ENCODE measurements at regions not wholly inside any gene's neighbourhood (a gene's known extent, or its start where the extent isn't known, plus 50 kb on each side); places are given as distances from the start of the nearest gene placed in this dataset.
"Not testable (repeated sequence)": the region's sequence is repeated elsewhere in the genome, so short reads cannot be mapped to it uniquely, and the experiment has no call there.

DNA sequence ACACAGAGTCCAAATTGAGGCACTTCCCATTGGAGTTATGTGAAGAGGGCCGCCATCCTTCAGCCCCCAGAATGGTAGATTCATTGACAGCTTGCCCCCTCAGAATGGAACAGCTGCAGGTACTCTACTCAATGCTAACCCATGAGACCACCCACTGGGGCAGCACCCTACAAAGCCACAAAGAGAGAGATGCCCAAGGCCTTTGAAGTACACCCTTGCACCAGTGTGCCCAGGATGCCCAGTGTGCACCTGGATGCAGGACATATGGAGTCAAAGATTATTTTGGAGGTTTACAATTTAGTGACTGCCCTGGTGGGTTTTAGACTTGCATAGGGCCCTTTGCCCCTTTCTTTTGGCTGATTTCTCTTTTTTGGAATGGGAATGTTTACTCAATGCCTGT, 933.9 kb downstream of the SLC16A7 start:
- Histone ChIP-seq H3K36me3 (ENCODE audit: insufficient read depth, low read length) (no peaks in the 10 kb centered on the region), H3K4me1 (ENCODE audit: insufficient read depth, low read length) (no peaks in the 10 kb centered on the region), H3K9me3 (ENCODE audit: control insufficient read depth, insufficient read depth, low read length) (no peaks in the 10 kb centered on the region), H3K9ac (ENCODE audit: low read depth, low read length) (no peak overlapping the region)

DNA sequence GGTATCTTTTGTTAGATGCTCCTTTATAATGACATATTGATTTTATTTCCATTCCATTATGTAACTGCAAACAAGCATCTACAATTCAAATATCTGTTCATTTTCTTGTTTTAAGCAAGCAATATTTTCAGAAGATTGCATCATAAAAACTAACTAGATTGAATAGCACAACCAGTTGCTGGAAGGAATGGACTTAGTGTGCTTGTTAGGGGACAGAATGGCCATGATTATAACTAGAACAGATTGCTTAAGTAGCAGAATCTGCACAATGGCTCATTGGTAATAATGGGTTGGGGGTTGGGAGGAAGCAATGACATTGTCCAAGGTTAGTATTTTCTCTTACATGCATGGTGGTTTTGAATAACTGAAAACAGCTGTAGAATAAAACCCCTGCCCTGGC, 939.5 kb downstream of the SLC16A7 start:
- Histone ChIP-seq H3K36me3 (ENCODE audit: insufficient read depth, low read length) (no peaks in the 10 kb centered on the region), H3K9ac (ENCODE audit: low read depth, low read length) (no peak overlapping the region), H3K4me1 (ENCODE audit: insufficient read depth, low read length) (no peaks in the 10 kb centered on the region), H3K9me3 (ENCODE audit: control insufficient read depth, insufficient read depth, low read length) (no peaks in the 10 kb centered on the region)

DNA sequence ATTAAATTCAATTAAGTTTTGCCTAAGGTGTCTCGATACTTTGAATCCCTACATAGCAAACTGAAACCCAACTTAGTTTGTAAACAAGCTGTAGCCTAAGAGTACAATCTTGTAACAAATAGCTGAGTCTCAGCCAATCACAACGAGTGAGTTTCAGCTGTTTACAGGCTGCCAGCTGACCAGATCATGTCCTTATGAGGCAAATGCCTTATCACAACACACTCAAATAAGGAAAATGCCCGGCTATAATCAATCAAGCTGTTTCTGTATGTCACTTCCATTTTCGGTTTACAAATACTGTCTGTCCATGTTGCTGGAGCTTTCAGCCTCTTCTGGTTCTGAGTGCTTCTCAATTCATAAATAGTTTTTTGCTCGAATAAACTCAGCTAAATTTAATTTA, 943.8 kb downstream of the SLC16A7 start:
- Histone ChIP-seq H3K36me3 (ENCODE audit: insufficient read depth, low read length) (no peaks in the 10 kb centered on the region), H3K9me3 (ENCODE audit: control insufficient read depth, insufficient read depth, low read length) (no peaks in the 10 kb centered on the region), H3K9ac (ENCODE audit: low read depth, low read length) (no peak overlapping the region), H3K4me1 (ENCODE audit: insufficient read depth, low read length) (no peaks in the 10 kb centered on the region)

DNA sequence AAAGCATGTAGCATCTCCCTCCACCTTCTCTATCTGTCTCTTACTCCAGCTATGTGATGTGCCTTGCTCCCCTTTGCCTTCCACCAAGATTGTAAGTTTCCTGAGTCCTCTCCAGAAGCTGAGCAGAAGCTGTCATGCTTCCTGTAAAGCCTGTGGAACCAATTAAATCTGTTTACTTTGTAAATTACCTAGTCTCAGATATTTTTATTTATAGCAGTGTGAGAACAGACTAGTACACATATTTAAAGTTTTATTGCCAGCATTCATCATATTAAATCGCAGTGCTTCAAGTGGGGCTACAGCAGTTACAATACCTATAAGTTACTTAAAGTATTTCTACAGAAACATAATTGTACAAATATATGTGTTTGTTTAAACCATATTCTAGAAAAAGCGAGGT, 973.1 kb downstream of the SLC16A7 start:
- H3K36me3 ChIP-seq (ENCODE audit: insufficient read depth, low read length) = no peaks in the 10 kb centered on the region
- H3K4me1 ChIP-seq (ENCODE audit: insufficient read depth, low read length) = no peaks in the 10 kb centered on the region
- no peaks in the 10 kb centered on the region for H3K9me3 ChIP-seq (ENCODE audit: control insufficient read depth, insufficient read depth, low read length)
- no peak overlapping the region for H3K9ac ChIP-seq (ENCODE audit: low read depth, low read length)

DNA sequence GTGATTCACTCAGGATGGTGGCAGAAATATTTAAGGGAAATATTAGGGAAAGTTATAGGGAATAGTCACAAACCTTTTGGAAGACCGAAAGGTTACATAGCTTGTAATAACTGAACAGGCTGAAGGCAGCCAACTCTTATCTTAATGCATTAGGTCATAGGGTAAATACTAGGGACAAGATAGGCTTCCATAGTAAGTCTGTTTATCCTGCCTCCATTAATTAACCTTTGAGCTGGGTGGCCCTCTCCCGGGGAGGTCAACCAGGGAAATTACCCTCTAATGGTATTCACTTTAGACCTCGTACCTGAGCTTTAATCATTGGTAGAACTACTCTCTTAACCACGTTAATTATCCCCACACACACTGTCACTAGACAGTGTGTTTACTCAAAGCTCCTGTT, 981.8 kb downstream of the SLC16A7 start:
- no peaks in the 10 kb centered on the region for H3K4me1 ChIP-seq (ENCODE audit: insufficient read depth, low read length)

GRCh38 chr12:60587664-60588063, 991.8 kb downstream of the SLC16A7 start:
- not testable (repeated sequence) for H3K4me1 ChIP-seq (ENCODE audit: insufficient read depth, low read length); H3K9ac ChIP-seq (ENCODE audit: low read depth, low read length); H3K36me3 ChIP-seq (ENCODE audit: insufficient read depth, low read length); H3K9me3 ChIP-seq (ENCODE audit: control insufficient read depth, insufficient read depth, low read length)

More for the DNA sequence above, 981.8 kb downstream of the SLC16A7 start:
- H3K9ac ChIP-seq (ENCODE audit: low read depth, low read length) = no peak overlapping the region
- H3K36me3 ChIP-seq (ENCODE audit: insufficient read depth, low read length) = no peaks in the 10 kb centered on the region
- no peaks in the 10 kb centered on the region for H3K9me3 ChIP-seq (ENCODE audit: control insufficient read depth, insufficient read depth, low read length)

DNA sequence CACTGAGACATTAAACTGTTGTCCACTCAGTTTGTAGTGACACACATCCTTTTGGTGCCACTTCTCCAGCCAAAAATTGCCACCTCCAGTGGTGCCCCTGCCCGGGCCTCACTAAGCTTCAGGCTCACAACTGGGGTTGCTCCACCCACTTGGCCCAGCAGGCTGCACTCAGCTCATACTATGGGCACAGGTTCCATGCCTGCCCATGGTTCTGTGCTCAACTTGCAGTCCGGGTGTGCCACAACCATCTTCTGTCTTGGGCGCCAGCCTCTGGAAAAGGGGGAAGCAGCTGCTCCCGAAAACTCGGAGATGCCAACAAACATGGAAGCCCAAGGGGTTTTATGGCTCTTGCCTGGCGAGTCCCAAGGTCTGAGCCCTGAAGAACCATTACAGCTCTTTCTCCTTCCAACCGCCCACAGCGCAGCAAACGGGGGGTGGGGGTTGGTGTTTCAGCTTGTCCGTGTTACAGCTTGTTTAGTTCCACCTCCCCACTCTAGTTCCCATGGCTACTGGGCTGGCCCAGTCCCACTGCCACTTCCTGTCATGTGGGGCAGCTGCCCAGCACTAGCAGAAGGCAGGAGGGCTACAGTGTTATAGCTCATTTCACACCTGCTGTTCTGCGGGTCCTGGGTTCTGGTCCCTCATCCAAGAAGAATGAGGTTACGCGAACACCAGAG, 998.3 kb downstream of the SLC16A7 start:
- Histone ChIP-seq H3K9ac (ENCODE audit: low read depth, low read length) (no peak overlapping the region), H3K9me3 (ENCODE audit: control insufficient read depth, insufficient read depth, low read length) (no peaks in the 10 kb centered on the region), H3K36me3 (ENCODE audit: insufficient read depth, low read length) (no peaks in the 10 kb centered on the region), H3K4me1 (ENCODE audit: insufficient read depth, low read length) (no peaks in the 10 kb centered on the region)

- Histone ChIP-seq H3K9me3 (ENCODE audit: control insufficient read depth, insufficient read depth, low read length) (no peaks in the 10 kb centered on the region), H3K4me1 (ENCODE audit: insufficient read depth, low read length) (no peaks in the 10 kb centered on the region), H3K36me3 (ENCODE audit: insufficient read depth, low read length) (no peaks in the 10 kb centered on the region), H3K9ac (ENCODE audit: low read depth, low read length) (no peak overlapping the region)
Observed at GRCh38 chr12:60602601-60603000, 1006.8 kb downstream of the SLC16A7 start.

DNA sequence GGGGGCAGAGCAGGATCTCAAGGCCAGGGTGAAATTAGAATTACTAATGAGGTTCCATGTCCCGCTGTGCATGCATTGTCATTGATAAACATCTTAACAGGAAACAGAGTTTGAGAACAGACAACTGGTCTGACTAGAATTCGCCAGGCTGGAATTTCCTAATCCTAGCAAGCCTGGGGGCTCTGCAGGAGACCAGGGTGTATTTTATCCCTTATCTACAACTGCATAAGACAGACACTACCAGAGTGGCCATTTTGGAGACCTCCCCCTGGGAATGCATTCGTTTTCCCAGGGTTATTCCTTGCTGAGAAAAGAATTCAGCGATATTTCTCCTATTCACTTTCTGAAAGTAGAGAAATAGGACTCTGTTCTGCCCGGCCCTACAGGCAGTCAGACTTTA, 1007.6 kb downstream of the SLC16A7 start:
- not testable (repeated sequence) for H3K36me3 ChIP-seq (ENCODE audit: insufficient read depth, low read length); H3K9me3 ChIP-seq (ENCODE audit: control insufficient read depth, insufficient read depth, low read length); H3K9ac ChIP-seq (ENCODE audit: low read depth, low read length); H3K4me1 ChIP-seq (ENCODE audit: insufficient read depth, low read length)

GRCh38 chr12:60616400-60616799, 1020.6 kb downstream of the SLC16A7 start:
- H3K9me3 ChIP-seq (ENCODE audit: control insufficient read depth, insufficient read depth, low read length) = no peaks in the 10 kb centered on the region; the same call in 1 of the 2 replicates
- no peaks in the 10 kb centered on the region for H3K4me1 ChIP-seq (ENCODE audit: insufficient read depth, low read length)
- no peak overlapping the region for H3K9ac ChIP-seq (ENCODE audit: low read depth, low read length)
- no peaks in the 10 kb centered on the region for H3K36me3 ChIP-seq (ENCODE audit: insufficient read depth, low read length)

DNA sequence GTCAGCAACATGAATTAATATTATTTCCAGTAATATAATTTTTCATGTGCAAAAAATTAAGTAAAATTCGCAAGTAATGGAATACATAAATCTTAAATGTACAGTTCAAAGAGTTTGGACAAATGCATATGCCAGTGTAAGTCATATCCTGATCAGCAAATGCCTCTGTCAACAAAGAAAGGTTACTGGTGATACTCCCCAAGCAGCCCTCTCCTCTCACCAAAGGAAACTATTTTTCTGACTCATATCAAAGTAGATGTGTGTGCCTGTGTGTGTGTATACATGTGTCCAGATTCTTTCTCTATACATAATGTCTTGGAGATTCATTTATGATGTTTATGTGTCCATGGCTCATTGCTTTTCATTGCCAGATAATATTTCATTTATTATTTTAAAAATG, 1035.0 kb downstream of the SLC16A7 start:
- no peaks in the 10 kb centered on the region for H3K36me3 ChIP-seq (ENCODE audit: insufficient read depth, low read length)
- no peaks in the 10 kb centered on the region for H3K9me3 ChIP-seq (ENCODE audit: control insufficient read depth, insufficient read depth, low read length)

GRCh38 chr12:60644076-60644475, 1048.2 kb downstream of the SLC16A7 start:
- no peaks in the 10 kb centered on the region for H3K36me3 ChIP-seq (ENCODE audit: insufficient read depth, low read length)
- H3K9ac ChIP-seq (ENCODE audit: low read depth, low read length) = no peak overlapping the region
- H3K4me1 ChIP-seq (ENCODE audit: insufficient read depth, low read length) = no peaks in the 10 kb centered on the region
- H3K9me3 ChIP-seq (ENCODE audit: control insufficient read depth, insufficient read depth, low read length) = peaks cover 19% of the 10 kb centered on the region

More for the DNA sequence above, 1035.0 kb downstream of the SLC16A7 start:
- no peaks in the 10 kb centered on the region for H3K4me1 ChIP-seq (ENCODE audit: insufficient read depth, low read length)
- no peak overlapping the region for H3K9ac ChIP-seq (ENCODE audit: low read depth, low read length)

- H3K4me1 ChIP-seq (ENCODE audit: insufficient read depth, low read length) = no peaks in the 10 kb centered on the region
- no peaks in the 10 kb centered on the region; the same call in 1 of the 2 replicates for H3K9me3 ChIP-seq (ENCODE audit: control insufficient read depth, insufficient read depth, low read length)
- H3K36me3 ChIP-seq (ENCODE audit: insufficient read depth, low read length) = no peaks in the 10 kb centered on the region
- H3K9ac ChIP-seq (ENCODE audit: low read depth, low read length) = no peak overlapping the region
Observed at GRCh38 chr12:60666895-60667294, 1071.1 kb downstream of the SLC16A7 start.

- Histone ChIP-seq H3K9ac (ENCODE audit: low read depth, low read length) (no peak overlapping the region), H3K9me3 (ENCODE audit: control insufficient read depth, insufficient read depth, low read length) (no peaks in the 10 kb centered on the region; the same call in 1 of the 2 replicates), H3K4me1 (ENCODE audit: insufficient read depth, low read length) (no peaks in the 10 kb centered on the region), H3K36me3 (ENCODE audit: insufficient read depth, low read length) (no peaks in the 10 kb centered on the region)
Observed at GRCh38 chr12:60672949-60673348, 1077.1 kb downstream of the SLC16A7 start.

DNA sequence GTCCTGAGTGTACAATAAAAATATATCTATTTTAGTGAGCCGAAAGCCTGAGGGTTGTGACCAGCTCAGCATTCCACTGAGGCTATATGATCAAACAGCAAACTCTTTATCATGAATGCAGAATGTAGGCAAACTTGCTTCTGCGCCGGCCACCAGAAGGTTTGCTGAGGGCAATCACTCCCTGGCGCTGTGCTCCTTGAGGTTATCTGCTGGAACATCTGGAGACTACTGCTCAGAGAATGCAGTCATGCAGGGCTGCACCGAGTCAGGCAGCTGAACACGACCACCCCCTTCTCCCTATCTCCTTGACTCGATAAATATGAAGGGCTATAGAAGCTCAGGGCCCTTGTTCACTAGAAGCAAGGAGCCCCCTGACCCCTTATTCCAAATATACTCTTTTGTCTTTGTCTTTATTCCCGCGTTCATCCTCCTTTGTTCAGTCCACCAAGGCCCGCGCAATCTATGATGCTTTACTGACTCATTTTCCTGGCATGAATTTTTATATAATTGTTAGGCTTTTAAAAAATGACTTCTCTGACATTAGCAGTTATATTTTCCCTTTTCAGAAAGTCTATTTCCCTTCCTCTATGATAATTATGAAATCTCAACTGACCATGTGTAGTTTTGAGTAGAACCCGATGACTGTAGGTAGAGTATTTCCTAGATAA, 1089.3 kb downstream of the SLC16A7 start:
- Histone ChIP-seq H3K4me1 (ENCODE audit: insufficient read depth, low read length) (no peaks in the 10 kb centered on the region), H3K9me3 (ENCODE audit: control insufficient read depth, insufficient read depth, low read length) (no peaks in the 10 kb centered on the region), H3K9ac (ENCODE audit: low read depth, low read length) (no peak overlapping the region), H3K36me3 (ENCODE audit: insufficient read depth, low read length) (no peaks in the 10 kb centered on the region)

Data from ES-I3 (cell line).